ENCODE measurements at regions not wholly inside any gene's neighbourhood (a gene's known extent, or its start where the extent isn't known, plus 50 kb on each side); places are given as distances from the start of the nearest gene placed in this dataset.
A peak's percentile ranks its signal among the peaks of the same experiment; 100 is the strongest.

DNA sequence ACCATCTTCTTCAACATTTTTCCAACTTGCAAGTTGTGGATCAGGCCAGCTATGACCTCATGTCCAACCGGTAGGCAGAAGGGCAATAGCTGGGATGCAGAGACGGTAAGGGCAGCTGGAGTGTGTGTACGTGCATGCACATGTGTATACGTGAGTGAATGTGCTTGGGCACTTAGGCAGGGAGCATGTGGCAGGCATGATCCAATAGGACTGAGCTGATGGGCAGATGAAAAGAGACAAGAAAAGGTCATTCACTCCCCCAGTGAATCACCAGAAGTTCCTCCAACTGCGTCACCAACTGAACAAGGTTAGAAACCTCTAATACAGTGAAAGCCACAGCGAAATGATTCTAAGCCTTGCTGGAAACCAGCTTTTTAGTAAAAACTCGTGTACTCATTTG is 176.1 kb downstream of the FGFR2 start (continued):
- TF ChIP-seq, protein P1, sequence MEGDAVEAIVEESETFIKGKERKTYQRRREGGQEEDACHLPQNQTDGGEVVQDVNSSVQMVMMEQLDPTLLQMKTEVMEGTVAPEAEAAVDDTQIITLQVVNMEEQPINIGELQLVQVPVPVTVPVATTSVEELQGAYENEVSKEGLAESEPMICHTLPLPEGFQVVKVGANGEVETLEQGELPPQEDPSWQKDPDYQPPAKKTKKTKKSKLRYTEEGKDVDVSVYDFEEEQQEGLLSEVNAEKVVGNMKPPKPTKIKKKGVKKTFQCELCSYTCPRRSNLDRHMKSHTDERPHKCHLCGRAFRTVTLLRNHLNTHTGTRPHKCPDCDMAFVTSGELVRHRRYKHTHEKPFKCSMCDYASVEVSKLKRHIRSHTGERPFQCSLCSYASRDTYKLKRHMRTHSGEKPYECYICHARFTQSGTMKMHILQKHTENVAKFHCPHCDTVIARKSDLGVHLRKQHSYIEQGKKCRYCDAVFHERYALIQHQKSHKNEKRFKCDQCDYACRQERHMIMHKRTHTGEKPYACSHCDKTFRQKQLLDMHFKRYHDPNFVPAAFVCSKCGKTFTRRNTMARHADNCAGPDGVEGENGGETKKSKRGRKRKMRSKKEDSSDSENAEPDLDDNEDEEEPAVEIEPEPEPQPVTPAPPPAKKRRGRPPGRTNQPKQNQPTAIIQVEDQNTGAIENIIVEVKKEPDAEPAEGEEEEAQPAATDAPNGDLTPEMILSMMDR (conservative IDR thresholded peaks at IDR 0.05; ENCODE audit: low read depth in 2 of 2), result no peak
- no peak for TF ChIP-seq STAT1 (IDR thresholded peaks at IDR 0.05; ENCODE audit: unreplicated experiment)
- no peak for TF ChIP-seq POLR2AphosphoS5 (IDR thresholded peaks at IDR 0.05; ENCODE audit: low read depth)
- no peak for TF ChIP-seq EZH2phosphoT487 (IDR thresholded peaks at IDR 0.05; ENCODE audit: unreplicated experiment)
- TF ChIP-seq ZNF331 (CRISPR knock-in tag; IDR thresholded peaks at IDR 0.05; ENCODE audit: low read depth), result no peak
- no peak for TF ChIP-seq ZNF114 (CRISPR knock-in tag; IDR thresholded peaks at IDR 0.05)
- no peak for TF ChIP-seq REST (IDR thresholded peaks at IDR 0.05; ENCODE audit: unreplicated experiment)
- TF ChIP-seq JUNB (IDR thresholded peaks at IDR 0.05; ENCODE audit: unreplicated experiment), result no peak
- TF ChIP-seq EZH2 (IDR thresholded peaks at IDR 0.05; ENCODE audit: low read depth, unreplicated experiment), result no peak
- no peak for TF ChIP-seq CREB1 (CRISPR knock-in tag; IDR thresholded peaks at IDR 0.05; ENCODE audit: low read depth)

DNA sequence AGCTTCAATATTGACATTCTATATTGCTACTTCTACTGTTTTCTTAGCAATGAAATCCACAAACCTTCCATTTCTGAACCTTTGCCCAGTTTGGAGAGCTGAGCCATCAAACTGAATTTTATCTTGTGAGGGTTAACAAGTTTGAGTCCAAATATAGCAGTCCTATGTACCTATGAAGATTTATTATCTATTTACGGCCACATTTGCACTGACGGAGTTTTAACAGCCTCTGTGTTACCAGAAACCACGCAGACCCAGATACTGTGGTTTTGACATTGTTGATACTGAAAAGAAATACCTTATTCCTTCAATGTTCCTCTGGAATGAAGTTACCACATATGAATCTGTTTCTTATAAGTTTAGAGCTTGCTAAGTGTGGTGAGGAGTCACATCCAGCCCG is 172.6 kb downstream of the FGFR2 start:
- H3K4me3 Mint-ChIP-seq, result no peak overlapping the region
- Histone ChIP-seq H3K4me3 (no peak overlapping the region), H3F3A (replicated peaks; ENCODE audit: low read depth) (no peaks in the 10 kb centered on the region), H3K79me2 (replicated peaks; ENCODE audit: insufficient read depth) (no peaks in the 10 kb centered on the region), H3K4me2 (no peak overlapping the region), H3K27me3 (ENCODE audit: insufficient read depth) (no peaks in the 10 kb centered on the region), H2AFZ (peak overlapping the region; percentile 39; the same call in 1 of the 2 replicates), H3K9me2 (ENCODE audit: insufficient read depth) (peaks cover 27% of the 10 kb centered on the region; the same call in 1 of the 2 replicates), H3K27ac (ENCODE audit: low read depth) (no peak overlapping the region), H3K4me1 (ENCODE audit: insufficient read depth) (no peaks in the 10 kb centered on the region), H4K20me1 (replicated peaks; ENCODE audit: insufficient read depth) (no peaks in the 10 kb centered on the region), H3K36me3 (ENCODE audit: insufficient read depth) (no peaks in the 10 kb centered on the region)
- no peaks in the 10 kb centered on the region for H3K4me1 Mint-ChIP-seq
- no peaks in the 10 kb centered on the region for H3K36me3 Mint-ChIP-seq (ENCODE audit: low read depth)
- peaks cover 5% of the 10 kb centered on the region; the same call in 1 of the 3 replicates for H3K9me3 Mint-ChIP-seq
- DNase-seq (ENCODE audit: low spot score), result no peak
- peaks cover 5% of the 10 kb centered on the region for H3K27me3 Mint-ChIP-seq (ENCODE audit: insufficient read depth, low read depth, poor library complexity)
- ATAC-seq, result no peak
- TF ChIP-seq REST (IDR thresholded peaks at IDR 0.05; ENCODE audit: unreplicated experiment) (no peak), JUNB (IDR thresholded peaks at IDR 0.05; ENCODE audit: unreplicated experiment) (no peak)
- no peak overlapping the region for H3K27ac Mint-ChIP-seq

Measured in GM23338 (cell line).